HG02885 (cell line): ENCODE measurements at regions not wholly inside any gene's neighbourhood (a gene's known extent, or its start where the extent isn't known, plus 50 kb on each side); places are given as distances from the start of the nearest gene placed in this dataset.
"Not testable (repeated sequence)": the region's sequence is repeated elsewhere in the genome, so short reads cannot be mapped to it uniquely, and the experiment has no call there.

Experiments
- ATAC-seq: cut with Tn5 transposase; IDR thresholded peaks from one replicate; pipeline ENCODE4 v1.9.1; 2021; ENCODE audit warnings: mild to moderate bottlenecking; ENCODE audit not compliant: unreplicated experiment, poor library complexity

DNA sequence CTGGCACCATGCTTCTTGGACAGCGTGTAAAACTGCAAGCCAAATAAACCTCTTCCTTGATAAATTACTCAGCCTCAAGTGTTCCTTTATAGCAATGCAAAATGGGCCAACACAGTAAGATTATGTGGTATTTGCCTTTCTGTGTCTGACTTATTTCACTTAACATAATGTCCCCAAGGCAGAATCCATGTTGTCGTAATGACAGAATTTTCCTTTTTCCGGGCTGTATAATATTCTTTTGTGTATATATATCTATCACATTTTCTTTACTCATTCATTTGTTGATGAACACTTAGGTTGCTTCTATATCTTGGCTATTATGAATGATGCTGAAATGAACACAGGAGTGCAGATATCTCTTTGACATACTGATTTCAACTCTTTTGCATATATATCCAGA, 209.1 kb upstream of the PTER start:
- ATAC-seq, result no peak

DNA sequence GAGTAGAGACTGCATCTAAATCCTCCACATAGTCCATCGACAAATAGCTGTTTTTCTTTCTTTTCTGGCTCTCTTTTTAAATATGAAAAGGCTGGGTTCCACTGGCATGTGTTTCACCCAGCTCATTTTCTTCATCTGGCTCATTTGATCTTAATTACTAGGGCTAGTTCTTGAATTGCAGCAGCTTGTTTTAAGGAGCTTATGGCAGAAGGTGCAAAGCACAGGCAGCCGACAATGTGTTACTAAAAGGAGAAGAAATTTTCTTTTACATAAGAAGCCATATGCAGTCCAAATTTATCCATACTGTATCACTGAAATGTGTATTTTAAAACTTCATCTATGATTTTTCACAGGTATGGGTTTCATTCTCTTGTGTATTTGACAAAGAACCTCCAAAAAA, 205.6 kb upstream of the PTER start:
- ATAC-seq, result no peak

DNA sequence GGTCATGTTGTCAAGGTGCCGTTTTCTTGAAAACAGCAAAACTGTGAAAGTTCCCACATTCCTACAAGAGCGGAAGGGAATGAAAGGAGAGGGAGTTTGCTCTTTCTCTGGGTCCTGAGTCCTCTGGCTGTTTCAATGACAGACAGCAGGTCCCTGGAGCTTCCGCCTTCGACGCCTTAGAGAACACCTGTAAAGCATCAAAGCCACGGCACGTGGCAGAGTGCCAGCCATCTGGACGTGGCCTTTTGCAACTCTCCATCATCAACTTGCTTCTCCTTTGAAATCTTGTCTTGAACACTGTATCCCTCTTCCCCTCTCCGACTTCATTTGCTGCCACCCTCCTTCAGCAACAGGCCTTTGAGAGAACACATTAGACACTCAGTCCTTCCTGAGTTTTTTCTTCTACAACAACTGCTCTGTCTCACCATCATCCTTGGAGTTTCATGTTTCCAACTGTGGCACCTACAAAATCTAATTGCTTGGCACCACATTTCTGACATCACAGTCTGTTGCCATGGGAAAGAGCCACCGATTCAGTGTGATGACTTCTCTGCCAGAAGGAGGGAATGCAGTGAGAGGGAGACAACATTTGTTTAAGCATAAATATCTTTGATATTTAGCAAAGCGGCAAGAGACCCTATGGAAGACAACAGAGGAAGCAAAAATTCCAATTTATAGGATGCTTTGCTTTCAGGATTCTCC, 204.9 kb upstream of the PTER start:
- no peak for ATAC-seq

DNA sequence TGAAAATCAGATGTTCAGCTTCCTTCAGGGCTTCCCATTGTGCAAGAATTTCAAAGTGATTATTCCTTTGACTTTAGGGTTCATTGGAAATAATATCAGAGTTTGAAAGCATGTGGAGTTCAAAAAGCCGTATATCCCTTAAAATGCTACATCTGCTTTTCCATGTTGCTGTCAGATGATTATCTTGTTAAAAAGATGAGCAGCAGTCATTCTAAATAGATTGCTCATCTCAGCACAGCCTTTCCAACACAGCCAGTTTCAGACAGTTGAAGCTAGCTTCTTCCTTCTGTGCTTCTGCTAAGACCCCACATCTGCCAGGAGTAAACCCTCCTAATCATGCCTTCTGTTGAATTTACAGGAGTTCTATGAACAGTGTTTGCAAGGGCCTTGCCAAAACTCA, 204.4 kb upstream of the PTER start:
- ATAC-seq, result no peak

DNA sequence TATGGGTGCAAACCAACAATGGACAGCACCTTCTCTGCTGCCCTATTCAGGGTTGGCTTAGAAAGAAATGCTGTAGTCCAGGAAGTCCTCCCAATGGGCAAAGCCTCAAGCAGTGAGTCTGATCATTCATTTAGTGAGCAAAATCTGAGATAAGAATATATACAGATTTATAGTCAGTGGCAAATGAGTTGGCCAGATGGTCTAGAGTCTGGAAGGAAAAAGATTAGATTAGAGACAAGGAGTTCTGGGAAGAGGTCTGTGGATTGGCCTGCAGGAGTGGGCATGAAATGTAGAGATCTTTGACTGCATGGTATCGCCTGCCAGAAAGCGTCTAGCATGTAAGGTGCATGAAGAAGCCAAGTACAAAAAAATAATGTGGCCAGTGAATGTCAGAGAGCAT, 201.9 kb upstream of the PTER start:
- no peak for ATAC-seq

DNA sequence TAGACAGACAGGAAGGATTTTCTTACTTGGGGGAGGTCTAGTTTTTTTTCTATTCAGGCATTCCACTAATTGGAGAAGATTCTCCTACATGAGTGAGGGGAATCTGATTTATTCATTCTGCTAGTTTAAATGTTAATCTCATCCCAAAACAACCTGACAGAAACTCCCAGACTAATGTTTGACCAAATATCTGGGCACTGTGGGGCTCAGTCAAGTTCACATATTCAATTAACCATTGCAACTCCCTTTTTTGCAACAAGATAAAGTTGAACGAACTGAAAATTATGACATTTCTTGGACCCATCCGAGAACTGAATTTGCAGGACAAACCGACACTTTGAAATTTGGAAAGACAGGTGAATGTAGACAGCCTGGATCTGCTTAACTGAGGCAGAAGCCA, 194.4 kb upstream of the PTER start:
- ATAC-seq, result no peak

DNA sequence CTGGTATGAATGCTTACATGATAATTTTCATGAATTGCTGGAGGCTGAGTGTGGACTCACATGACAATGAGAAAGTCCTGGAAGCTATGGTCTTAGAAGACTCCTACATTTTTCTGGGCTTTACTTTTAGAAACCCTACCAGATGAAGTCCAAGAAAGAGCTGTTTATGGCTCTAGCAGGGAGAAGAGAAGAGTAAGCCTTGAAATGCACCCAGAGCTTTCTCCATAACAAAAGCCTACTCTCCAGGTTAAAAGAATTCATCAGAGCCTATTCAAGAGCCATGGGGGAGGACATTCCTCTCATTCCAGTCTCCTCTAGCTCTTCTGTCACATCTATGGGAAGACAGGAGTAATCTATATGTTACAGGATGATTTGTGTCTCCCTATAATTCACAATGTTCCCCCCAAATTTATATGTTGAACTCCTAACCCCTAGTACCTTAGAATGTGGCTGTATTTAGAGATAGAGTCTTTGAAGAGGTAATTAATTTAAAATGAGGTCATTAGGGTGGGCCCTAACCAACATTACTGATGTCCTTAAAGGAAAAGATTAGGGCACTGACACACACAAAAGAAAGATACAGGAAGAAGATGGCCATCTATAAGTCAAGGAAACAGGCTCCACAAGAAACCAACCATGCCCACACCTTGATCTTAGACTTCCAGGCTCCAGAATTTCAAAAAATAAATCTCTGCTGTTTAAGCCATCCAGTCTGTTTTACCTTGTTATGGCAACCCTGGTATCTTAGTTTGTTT, 193.8 kb upstream of the PTER start:
- ATAC-seq, result no peak

DNA sequence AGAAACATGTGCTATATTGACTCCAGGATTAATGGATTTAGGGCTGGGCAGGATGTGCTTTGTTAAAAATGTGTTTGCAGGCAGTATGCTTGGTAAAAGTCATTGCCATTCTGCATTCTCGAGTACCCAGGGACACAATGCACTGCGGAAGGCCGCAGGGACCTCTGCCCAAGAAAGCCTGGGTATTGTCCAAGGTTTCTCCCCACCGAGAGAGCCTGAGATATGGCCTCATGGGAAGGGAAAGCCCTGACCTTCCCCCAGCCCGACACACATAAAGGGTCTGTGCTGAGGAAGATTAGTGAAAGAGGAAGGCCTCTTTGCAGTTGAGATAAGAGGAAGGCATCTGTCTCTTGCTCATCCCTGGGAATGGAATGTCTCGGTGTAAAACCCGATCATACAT, 186.7 kb upstream of the PTER start:
- ATAC-seq, result not testable (repeated sequence)

DNA sequence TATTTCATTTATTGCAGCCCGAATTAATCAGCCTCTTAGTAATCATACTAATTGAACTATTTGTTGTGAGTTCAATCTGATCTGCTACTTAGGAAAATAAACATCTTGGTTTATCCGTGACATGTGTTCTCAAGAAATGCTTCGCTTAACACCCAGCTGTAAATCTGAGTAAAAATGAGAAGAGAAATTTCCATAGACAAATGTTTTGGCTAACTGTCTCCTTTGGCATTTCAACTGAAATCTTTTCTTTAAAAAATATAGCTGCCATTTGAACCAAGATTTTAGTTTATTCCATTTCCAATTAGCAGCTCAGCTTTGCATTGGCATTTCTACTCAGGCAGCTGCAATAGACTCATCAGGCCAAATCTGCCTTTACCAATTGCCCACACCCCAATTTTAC, 180.5 kb upstream of the PTER start:
- no peak for ATAC-seq

DNA sequence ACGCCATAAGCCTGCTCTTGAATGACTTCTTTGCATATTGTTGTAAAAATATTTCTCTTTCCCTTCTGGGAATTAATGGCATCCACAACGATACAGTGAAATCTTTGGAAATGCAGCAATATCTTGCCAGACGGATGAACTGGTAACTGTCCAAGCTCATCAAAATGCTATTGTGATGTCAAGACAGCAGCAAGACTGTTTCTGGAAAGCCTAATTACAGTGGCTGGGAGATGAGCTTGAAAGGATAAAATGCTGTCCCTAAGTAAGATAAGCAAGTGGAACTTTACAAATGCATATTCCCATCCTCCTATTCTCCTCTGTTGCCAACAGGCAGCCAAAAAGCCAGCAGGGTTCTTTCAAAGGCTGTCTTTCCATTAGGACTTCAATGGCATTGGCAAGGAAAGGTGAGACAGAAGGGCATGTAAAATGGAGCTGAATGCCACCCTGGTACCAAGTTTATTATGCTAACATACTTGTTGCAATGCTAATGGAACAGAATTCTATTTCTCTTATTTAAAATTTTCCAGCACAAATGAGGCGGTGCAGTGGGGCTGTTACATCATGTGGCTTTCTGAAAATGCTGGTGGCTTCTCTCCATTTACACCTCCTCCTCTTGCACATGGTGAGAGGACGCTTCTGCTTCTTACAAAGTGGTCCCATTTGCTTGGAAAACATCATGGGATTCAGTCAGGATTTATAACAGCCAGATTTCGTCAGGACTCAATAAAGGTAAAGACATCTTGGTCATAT, 178.3 kb upstream of the PTER start:
- no peak for ATAC-seq

DNA sequence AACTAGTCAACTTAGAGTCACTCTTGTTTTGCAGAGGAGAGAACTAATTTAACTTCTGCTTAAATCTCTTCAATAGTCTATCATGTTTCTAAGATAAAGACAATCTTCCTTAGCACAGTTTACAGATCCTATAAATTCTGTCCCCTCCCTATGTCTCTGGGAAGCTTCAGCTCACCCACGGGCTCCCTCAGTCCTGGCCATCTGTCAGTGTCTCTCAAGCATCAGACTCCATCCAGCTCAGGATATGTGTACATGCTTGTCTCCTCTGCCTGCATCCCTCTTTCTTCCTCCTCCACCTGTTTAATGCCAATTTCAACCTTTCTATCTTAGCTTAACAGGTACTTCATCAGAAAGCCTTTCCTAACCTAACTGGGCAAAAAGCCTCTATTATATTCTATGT, 177.1 kb upstream of the PTER start:
- ATAC-seq, result no peak

DNA sequence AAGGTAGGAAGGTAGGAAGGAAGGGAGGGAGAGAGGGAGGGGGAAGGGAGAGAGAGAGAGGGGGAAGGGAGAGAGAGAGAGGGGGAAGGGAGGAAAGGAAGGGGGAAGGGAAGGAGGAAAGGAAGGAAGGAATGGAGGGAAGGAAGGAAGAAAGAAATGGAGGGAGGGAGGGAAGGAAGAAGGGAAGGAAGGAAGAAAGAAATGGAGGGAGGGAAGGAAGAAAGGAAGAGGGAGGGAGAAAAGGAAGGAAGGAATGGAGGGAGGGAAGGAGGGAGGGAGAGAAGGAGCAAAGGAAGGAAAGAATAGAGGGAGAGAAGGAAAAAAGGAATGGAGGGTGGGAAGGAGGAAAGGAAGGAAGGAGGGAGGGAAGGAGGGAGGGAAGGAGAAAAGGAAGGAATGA, 176.4 kb upstream of the PTER start:
- no peak for ATAC-seq

DNA sequence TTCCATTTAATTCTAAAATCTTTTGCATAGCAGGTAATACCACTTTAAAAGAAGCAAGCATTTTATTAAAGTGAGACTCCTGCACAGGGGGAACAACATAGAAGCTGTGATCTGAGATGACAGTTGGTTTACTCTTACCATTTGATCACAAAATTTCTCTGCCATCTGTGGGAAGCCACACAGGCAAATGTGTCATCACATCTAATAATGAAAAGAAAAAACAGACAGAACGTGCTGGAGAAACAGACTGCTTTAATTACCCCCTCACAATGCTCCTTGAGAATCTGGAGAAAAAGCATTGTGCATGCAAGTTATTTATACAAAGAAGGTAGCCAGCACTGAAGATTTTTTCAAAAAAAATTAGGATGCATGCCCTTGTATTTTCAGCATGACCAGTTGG, 165.2 kb upstream of the PTER start:
- ATAC-seq, result no peak

DNA sequence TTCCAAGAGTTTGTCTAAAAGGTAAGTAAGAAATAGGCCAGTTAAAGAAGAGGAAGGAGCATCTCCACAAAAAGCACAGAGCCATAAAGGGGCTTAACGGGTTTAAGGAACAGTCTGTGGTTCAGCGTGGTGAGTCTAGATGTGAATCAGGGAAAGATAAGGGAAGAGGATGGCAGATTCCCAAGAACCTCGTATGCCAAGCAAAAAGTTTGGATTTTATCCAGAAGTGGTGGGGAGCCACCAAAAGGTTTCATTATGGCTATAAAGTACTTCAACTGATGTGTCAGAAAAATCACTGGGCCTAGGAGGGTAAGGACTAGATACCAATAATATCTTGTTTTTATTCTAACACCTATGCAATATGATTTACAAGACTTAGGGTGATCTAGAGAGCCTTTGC, 161.9 kb upstream of the PTER start:
- no peak for ATAC-seq

DNA sequence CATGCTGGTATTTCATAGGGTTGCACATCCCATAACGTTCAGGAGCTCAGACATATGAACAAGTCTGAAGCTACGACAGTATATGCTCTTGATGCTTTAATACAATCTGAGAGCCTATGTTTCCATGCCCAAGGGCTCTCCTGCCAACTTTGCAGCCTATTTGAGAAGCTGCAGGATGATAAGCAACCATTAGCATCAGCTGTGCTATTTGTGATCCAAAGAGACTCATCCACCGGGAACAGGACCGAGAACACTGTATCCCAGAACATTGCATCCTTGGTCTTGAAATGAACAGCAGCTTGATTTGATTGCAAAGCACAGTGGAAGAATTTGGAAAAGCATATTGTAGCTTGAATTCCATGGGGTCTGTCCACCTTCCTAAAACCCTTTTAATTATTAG, 156.2 kb upstream of the PTER start:
- no peak for ATAC-seq

DNA sequence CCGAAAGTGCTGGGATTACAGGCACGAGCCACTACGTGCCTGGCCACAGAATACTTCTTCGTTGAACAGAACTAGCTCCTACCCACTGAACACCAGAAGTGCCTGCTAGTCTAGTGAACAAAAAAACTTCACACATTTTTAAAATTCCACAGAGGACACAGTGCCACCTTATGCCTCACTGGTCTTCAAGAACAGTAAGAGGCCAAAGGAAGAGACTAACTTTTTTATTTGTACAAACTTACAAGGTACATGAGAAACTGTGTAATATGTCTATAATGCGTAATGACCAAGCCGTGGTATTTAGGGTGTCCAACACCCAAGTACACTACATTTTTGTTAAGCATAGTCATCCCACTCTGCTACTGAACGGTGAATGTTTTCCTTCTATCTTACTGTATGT, 144.4 kb upstream of the PTER start:
- no peak for ATAC-seq

DNA sequence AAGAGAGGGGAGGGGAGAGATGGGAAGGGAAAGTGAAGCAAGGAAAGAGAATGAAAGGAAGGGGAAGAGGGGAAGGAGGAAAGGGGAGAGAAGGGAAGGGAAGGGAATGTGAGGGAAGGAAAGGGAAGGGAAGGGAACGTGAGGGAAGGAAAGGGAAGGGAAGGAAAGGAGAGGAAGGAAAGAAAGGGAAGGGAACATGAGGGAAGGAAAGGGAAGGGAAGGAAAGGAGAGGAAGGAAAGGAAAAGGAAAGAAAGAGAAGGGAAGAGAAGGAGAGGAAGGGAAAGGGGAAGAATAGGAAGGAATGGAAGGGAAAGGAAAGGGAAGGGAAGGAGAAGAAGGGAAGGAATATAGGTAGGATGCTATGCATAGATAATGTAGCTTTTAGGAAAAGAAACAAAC, 139.7 kb upstream of the PTER start:
- ATAC-seq, result no peak

DNA sequence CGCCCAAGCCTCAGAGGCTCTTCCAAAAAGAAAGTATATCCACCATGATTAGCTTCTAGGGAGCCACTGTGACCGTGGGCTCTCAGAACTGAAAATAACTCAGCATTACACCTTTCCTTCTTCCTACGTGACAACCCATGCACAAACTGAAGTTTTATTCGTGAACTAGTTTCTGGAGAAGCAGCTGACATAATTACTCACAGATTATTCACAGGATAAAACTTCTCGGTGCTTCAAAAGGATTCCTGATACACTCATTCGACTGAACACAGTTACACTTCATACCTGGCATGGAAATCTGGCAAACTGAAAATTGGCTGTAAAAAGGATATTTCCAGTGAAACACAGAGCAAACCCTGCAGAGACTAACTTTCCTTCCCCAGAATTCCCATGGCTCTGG, 139.2 kb upstream of the PTER start:
- no peak for ATAC-seq

DNA sequence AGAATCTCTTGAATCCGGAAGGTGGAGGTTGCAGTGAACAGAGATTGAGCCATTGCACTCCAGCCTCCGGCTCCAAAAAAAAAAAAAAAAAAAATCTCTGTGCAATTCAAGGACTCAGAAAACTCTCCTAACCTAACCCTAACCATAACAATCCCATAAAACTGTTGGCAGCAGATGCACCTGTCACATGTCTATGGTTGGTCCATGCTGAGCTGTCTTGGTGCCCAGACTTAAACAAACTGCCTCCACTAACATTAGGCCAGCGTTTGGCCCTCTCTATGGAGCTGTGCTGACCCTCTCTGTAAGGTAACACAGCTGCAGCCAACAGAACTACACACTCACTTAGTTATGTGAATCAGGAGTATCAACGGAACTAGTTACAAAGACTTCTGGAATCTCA, 132.5 kb upstream of the PTER start:
- ATAC-seq, result no peak

DNA sequence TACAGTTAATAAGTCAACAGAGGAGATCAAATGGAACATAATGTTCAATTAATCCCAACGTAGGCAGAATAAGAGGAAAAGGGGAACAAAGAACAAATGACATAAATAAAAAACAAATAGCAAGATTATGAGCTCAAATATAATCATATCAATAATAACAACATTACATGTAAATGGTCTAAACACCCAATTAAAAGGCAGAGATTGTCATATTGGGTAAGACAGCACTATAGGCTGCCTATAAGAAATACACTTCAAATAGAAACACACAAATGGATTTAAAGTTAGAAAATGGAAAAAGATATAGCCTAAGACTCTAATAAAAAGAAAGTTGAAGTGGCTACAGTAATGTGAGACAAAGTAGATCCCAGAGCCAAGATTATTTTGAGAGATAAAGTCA, 126.4 kb upstream of the PTER start:
- no peak for ATAC-seq

DNA sequence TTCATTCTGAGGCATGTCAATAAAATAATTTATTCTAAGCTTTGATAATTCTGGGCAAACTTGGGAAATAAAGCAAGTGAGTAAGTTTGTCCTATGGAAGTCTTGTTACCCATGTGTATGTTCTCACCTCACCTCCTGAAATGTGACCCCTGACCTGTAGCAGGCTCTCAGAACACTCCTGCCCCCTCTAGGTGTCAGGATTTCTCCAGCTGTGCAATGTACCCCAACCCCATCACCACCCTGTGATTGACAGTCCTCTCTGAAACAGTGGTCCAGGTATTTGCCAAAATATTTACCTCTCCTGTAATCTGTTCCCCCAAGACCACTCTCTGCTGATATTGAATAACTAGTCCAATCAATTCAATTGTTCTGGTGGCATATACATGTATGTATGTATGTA, 122.6 kb upstream of the PTER start:
- no peak for ATAC-seq
